HG03060 (cell line): ENCODE measurements at regions not wholly inside any gene's neighbourhood (a gene's known extent, or its start where the extent isn't known, plus 50 kb on each side); places are given as distances from the start of the nearest gene placed in this dataset.

Experiments
- ATAC-seq: cut with Tn5 transposase; IDR thresholded peaks from one replicate; pipeline ENCODE4 v1.9.1; 2021; ENCODE audit warnings: low read depth, moderate number of reproducible peaks; ENCODE audit not compliant: unreplicated experiment

DNA sequence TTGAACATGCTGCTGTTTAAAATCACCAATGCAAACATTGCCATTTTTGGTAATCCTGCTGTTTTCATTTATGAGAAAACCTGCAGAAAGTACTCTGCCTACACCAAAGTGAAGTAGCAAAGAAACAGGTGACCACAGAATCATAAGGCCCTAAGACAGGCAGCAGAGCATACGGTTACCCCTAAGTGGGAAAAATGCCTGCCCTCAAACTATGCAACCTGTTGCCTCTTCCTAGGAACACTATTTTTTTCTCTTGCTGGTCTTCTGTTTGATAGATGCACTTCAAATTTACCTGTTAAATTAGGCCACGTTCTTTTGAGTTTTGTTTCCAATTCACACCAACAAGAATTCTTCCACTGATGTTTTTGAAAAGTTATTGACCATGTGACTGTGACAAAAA is 89.5 kb upstream of the RAB4A start:
- ATAC-seq, result no peak

- no peak for ATAC-seq
Observed at GRCh38 chr1:229183588-229183987, 87.3 kb upstream of the RAB4A start.

DNA sequence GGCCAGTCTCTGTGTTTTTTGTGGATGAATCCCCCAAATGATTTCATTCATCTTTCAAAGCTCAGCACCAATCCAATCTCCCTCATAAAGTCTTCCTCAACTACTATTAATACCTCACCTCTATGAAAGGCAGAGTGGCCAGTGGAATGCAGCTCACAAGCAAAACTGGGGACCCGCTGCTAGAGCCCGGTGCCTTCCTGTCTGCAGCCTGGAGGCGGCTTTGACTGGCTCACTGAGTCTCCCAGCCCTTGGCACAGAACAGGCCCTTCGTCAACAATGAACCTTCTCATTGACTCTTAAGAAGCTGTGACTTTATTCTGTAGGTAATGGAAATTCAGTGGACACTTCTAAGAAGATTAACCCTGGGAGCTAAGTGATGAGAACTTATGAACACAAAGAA is 86.8 kb upstream of the RAB4A start:
- no peak for ATAC-seq

GRCh38 chr1:229185963-229186362 is 84.9 kb upstream of the RAB4A start:
- no peak for ATAC-seq

DNA sequence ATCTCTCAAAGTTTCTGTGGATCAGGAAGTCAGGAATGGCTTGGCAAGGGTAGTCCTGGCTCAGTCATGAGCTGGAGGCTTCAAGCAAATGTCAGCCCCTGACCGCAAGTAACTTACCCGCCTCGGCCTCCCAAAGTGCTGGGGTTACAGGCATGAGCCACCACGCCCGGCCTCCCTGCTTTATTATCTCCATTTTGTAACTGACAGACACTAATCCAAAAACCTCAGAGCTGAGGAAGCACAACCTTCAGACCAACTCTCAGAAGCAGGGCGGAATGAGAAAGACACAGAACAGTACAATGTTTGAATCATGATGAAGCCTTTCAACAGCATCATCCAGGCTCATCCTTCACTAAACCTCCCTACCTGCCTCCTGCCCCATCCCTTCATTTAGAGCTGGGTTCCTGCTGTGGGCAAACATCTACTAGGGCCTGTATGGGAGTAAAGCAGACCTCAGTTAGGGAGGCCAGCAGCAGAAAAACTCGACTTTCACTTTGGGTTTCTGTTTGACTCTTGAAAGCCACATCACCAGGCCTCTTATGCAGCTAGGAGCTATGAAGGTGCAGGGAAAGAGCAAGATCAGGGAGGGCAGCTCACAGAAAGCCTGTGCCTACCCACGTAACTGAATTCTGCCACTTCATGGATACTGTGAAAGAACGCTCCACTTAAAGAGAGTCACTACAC is 84.4 kb upstream of the RAB4A start:
- peak; percentile 67 for ATAC-seq

GRCh38 chr1:229190057-229190575 is 80.8 kb upstream of the RAB4A start:
- ATAC-seq, result no peak

- no peak for ATAC-seq
Observed at GRCh38 chr1:229191066-229191674, 79.7 kb upstream of the RAB4A start.

DNA sequence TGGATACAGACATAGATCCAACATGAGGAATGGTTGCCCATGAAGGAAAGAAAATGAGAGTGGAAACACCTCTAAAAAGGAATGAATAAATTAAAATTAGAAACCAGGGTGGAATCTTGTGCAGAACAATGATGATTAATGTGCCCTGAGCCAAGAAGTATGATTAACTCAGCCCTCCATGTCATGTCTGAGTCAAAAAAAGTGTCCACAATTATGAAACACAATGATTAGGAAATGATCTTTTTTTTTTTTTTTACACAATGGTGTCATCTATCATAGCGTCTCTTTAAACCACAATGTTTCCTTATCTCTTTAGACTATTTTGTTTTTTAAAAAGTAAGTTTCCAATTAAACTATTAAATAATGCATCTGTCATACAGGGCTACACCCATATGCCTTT is 78.9 kb upstream of the RAB4A start:
- no peak for ATAC-seq

GRCh38 chr1:229192853-229193252 is 78.1 kb upstream of the RAB4A start:
- no peak for ATAC-seq

DNA sequence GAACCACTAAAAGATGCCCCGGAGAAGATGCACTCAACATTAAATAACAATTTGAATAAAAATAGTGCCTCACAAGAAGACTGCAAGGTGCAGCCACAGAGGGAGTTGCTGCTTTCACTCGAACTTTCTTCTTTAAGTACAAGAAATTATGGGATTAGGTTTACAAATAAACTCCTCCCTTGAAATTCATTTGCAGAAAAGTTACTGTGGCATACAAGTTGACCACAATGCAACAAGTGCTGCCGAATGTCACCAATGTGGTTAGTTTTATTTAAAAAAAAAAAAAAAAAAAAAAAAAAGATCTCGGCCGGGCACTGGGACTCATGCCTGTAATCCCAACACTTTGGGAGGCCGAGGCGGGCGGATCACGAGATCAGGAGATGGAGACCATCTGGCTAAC is 76.8 kb upstream of the RAB4A start:
- no peak for ATAC-seq

DNA sequence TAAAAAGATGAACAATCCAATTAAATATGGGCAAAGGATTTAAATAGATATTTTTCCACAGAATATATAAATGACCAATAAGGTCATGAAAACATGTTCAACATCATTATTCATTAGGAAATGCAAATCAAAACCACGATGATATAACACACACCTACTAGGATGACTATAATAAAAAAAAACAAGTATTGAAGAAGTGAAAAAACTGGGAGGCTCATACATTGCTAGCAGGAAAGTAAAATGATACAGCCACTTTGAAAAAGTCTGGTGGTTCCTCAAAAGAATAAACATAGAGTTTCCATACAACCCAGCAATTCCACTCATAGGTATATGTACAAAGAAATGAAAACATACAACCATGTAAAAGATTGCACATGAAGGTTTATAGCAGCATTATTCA is 75.7 kb upstream of the RAB4A start:
- no peak for ATAC-seq

GRCh38 chr1:229196404-229197264 is 74.3 kb upstream of the RAB4A start:
- no peak for ATAC-seq

- ATAC-seq, result no peak
Observed at GRCh38 chr1:229197265-229197585, 73.7 kb upstream of the RAB4A start.

DNA sequence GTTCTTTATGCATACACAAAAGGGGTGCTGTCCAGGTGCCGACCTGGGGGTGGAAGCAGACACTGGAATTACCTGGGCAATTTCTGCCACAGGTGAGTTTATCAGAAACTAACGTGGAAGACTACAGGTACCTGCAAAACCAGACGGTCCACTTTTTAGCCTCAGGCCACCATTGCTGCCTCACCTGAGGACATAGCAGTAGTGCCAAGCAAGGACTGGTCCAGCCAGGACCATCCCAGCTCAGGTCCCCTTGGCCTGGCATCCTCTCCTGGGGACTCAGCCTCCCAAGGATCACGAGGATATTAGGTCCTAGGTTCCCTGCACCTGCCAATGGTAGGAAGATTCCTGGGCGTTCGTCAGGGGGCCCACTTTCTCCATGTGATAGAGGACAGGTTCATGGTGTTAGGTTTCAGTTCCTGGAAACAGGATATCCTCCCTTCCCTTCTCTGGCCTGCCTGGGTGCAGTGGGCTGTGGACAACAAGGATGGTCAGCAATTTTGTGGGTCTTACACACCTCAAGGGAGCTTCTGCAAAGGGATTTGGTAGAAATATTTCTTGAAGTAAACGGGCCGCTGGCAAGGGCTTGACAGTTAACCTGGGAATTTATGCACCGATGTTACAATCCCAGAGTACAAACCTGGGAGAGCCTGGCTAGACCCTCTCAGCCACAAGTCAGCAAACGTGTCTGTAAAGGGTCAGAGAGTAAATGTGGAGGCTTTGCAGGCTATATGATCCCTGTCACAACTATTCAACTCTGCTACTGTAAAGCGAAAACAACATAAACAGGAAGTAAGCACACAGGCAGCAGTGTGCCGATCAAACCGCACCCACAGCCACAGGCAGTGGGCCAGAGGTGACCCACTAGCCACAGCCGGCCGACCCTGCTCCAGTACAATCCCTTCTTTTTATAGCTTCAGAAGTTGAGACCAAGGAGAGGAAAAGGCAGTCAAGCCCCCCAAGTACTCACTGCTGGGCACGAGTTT is 71.4 kb upstream of the RAB4A start:
- no peak for ATAC-seq

GRCh38 chr1:229203030-229203751 is 67.7 kb upstream of the RAB4A start:
- ATAC-seq, result no peak

DNA sequence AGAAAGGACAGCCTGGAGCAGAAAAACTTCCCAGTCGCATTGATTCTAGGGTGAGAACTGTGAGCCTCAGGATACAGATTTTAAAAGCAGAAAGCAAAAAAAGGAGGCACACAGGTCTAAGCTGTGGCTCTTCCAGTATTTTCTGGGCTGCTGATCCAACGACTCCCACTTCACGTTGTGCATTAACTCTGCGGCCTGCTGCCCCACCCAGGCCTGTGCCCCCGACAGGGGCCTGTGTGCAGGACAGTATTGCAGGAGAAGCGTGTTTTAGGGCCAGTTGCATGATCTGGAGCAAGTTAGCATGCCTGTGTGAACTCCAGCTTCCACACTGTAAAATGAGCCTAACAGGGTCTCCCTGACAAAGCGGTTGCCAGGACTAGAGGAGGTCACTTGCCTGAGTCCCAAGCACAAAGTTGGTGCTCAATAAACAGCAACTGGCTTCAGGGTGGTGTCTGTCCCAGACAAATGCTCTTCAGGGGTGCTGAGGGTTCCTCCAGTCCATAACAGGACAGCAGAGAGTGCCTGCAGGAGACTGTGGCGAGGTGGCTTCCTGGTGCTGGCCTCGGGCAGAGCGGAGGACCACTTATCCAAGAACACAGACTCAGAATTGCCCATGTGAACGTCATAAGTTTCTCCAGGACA is 66.8 kb upstream of the RAB4A start:
- no peak for ATAC-seq

DNA sequence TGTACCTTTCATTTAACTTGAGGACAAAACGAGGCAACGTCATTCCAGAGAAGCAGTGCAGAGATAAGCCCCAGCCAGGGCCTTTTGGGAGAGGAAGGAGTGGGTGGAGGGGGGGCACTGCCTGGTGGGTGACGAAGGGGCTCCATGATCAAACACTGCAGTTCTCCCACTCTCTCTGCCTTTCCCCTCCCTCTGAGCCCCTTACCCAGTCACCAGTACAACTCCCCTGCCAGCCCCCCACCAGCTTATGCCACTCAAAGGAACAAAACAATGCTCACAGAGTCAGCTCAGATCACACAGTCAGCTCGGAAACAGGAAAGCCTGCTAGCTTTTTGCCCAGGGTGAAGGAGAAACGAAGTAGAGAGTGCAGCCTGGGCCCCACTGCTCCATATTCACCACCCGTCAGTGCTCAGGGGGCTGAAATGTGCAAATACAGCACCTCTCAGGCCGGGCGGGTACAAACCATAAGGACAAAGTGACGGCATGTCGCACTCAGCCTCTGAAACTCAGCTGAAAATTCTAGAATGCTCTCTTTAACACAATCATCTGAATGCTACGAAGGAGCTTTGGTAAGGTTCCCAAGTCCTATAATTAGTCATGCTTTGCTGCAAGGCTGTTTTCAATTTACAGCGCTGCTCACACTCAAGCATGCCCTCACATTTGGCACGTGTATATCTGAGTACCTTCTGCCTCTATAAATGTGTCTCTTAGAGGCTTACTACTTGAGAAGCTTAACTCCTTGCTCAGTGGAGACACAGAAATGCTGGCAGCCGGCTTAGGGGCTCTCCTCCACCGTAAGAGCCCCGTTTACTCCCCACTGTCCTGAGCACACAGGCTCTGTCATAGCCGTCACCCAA is 65.8 kb upstream of the RAB4A start:
- ATAC-seq, result no peak

DNA sequence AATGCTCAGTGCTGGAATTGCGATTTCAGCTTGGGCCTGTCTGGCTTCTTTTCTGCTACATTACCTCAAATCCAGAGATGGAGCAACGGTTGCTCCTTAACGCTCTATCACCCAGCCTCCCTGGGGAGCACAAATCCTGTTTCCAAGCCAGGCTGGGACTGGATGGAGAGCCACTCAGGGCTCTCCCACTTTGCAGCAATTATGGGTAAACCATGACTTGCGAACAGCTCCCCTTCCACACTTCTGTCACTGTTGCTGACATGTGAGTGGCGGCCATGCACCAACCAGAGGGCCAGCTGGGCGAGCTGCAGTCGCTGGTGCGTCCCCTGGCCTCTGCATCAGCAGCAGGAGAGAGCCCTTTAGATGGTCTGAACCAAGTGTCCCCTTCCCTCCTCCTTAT is 65.1 kb upstream of the RAB4A start:
- ATAC-seq, result no peak
